ENCODE measurements at regions not wholly inside any gene's neighbourhood (a gene's known extent, or its start where the extent isn't known, plus 50 kb on each side); places are given as distances from the start of the nearest gene placed in this dataset.
A peak's percentile ranks its signal among the peaks of the same experiment; 100 is the strongest.

DNA sequence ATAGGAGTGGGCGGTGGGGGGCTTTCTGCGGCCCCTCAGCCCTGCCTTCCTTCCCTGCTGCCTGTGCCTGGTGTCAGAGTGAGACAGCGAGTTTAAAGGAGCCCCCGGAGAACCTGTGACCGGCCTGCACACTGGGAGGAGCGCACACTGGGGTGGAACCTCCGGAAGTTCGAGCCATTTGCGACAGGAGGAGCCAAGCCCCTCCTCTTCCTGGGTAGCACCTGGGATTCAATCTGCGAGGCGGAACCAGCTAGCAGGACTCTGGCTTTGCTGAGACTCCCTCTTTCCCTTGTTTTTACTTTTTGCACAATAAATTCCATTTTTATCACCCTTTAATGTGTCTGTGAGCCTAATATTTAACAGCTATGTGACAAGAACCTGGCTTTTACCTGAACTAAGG lies 540.6 kb downstream of the NPHP4 start:
- in situ Hi-C loops (cut with HindIII; ENCODE audit: low pct_unique_long_range_greater_than_20kb, low sequenced_read_pairs), result no loop called here
- DNase-seq (ENCODE audit: low read depth, low spot score), result no peak

GRCh38 chr1:5448486-5448885 lies 543.7 kb downstream of the NPHP4 start:
- no peak for DNase-seq (ENCODE audit: low read depth, low spot score)
- in situ Hi-C loops (cut with HindIII; ENCODE audit: low pct_unique_long_range_greater_than_20kb, low sequenced_read_pairs), result no loop called here

DNA sequence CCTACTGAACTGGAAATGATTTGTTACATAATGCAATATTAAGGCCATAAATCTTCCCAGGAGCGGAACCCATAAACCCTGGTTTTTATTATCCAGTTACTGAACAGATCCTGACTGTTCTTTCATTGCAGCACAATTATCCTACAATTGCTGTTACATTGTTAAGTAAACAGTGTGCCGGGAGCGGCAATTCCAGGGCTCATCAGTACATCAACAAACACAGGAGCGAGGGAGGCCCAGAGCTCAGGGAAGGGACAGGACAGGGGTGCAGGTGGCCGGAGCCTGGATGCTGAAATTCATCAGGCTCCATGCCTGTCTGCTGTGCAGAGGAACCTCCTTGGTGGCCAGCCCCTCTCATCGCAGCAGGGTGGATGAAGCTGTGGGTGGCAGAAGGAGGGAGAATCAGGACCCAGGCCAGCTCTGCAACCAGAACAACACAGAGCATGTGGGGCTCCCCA lies 544.7 kb downstream of the NPHP4 start:
- in situ Hi-C loops (cut with HindIII; ENCODE audit: low pct_unique_long_range_greater_than_20kb, low sequenced_read_pairs), result no loop called here
- DNase-seq (ENCODE audit: low read depth, low spot score), result no peak

GRCh38 chr1:5444396-5444795 lies 547.8 kb downstream of the NPHP4 start:
- in situ Hi-C loops (cut with HindIII; ENCODE audit: low pct_unique_long_range_greater_than_20kb, low sequenced_read_pairs), result no loop called here
- no peak for DNase-seq (ENCODE audit: low read depth, low spot score)

- no peak for DNase-seq (ENCODE audit: low read depth, low spot score)
- in situ Hi-C loops (cut with HindIII; ENCODE audit: low pct_unique_long_range_greater_than_20kb, low sequenced_read_pairs), result no loop called here
Observed at GRCh38 chr1:5436808-5437207, 555.4 kb downstream of the NPHP4 start.

DNA sequence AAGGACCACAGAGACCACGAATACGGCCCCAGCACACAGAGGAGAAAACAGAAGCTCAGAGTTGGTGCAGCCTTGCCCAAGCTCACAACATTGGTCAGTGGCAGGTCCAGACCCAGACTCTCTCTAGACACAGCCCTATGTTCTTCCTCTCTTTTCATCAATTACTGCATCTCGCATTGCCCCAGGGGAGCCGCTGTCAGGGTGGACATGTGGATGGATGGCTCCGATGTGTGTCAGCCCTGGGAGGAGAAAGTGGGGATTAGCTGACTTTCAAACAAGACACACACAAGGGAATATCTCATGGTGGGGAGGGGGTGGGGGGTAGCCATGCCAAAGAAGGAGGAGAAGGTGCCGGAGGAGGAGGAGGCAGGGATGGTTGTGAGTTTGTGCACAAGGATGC lies 556.8 kb downstream of the NPHP4 start:
- in situ Hi-C loops (cut with HindIII; ENCODE audit: low pct_unique_long_range_greater_than_20kb, low sequenced_read_pairs), result no loop called here
- DNase-seq (ENCODE audit: low read depth, low spot score), result no peak

GRCh38 chr1:5432436-5432835 lies 559.8 kb downstream of the NPHP4 start:
- in situ Hi-C loops (cut with HindIII; ENCODE audit: low pct_unique_long_range_greater_than_20kb, low sequenced_read_pairs), result no loop called here
- DNase-seq (ENCODE audit: low read depth, low spot score), result no peak

GRCh38 chr1:5430911-5431697 lies 561.1 kb downstream of the NPHP4 start:
- no peak for DNase-seq (ENCODE audit: low read depth, low spot score)
- in situ Hi-C loops (cut with HindIII; ENCODE audit: low pct_unique_long_range_greater_than_20kb, low sequenced_read_pairs), result no loop called here

GRCh38 chr1:5430136-5430535 lies 562.1 kb downstream of the NPHP4 start:
- DNase-seq (ENCODE audit: low read depth, low spot score), result no peak
- in situ Hi-C loops (cut with HindIII; ENCODE audit: low pct_unique_long_range_greater_than_20kb, low sequenced_read_pairs), result no loop called here

- no peak for DNase-seq (ENCODE audit: low read depth, low spot score)
- in situ Hi-C loops (cut with HindIII; ENCODE audit: low pct_unique_long_range_greater_than_20kb, low sequenced_read_pairs), result no loop called here
Observed at GRCh38 chr1:5428351-5428750, 563.9 kb downstream of the NPHP4 start.

DNA sequence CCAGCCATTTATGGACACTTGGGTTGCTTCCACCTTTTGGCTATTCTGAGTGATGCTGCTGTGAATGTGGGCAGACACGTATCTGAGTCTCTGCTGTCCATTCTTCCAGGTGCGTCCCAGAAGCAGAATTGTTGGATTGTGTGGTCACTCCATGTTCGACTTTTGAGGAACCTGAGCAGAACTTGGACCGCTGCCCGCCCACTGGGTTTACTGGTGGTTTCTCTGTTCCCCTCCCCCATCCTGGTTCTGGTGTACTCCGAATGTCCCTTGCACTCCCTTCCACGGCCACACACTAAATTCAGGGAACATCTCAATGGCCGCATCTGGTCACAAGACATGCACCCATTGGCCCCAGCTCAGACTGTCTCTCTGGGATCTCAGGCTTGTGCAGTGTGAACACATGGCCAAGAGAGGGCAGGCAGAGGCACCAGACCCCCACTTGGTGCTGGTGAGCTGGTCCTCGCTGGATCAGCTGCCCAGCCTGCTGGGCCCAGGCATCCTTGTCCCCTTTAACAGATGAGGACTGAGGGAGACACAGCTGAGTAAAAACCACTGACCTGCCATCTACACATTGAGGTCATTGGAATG lies 565.1 kb downstream of the NPHP4 start:
- in situ Hi-C loops (cut with HindIII; ENCODE audit: low pct_unique_long_range_greater_than_20kb, low sequenced_read_pairs), result no loop called here
- peak; percentile 15 for DNase-seq (ENCODE audit: low read depth, low spot score)

- no peak for DNase-seq (ENCODE audit: low read depth, low spot score)
- in situ Hi-C loops (cut with HindIII; ENCODE audit: low pct_unique_long_range_greater_than_20kb, low sequenced_read_pairs), result no loop called here
Observed at GRCh38 chr1:5424802-5425703, 567.2 kb downstream of the NPHP4 start.

DNA sequence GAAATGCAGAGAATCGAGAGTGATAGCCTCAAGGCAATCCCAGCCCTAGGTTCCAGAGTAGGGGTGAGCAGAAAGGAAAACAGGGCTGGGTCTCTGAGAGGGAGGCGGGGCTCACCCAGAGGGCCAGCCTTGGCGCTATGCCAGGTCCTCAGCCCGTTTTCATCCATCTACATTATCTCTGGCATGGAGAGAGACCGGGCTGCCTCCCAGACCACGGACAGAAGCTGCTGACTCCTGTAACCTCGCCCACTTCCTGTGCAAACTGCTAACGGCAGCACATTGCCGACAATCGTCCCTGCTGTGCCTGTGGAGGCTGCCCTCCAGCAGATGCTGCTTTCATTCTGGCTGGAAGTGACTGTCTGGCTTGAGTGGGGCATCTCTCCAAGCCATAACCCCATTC lies 569.1 kb downstream of the NPHP4 start:
- in situ Hi-C loops (cut with HindIII; ENCODE audit: low pct_unique_long_range_greater_than_20kb, low sequenced_read_pairs), result no loop called here
- DNase-seq (ENCODE audit: low read depth, low spot score), result no peak

DNA sequence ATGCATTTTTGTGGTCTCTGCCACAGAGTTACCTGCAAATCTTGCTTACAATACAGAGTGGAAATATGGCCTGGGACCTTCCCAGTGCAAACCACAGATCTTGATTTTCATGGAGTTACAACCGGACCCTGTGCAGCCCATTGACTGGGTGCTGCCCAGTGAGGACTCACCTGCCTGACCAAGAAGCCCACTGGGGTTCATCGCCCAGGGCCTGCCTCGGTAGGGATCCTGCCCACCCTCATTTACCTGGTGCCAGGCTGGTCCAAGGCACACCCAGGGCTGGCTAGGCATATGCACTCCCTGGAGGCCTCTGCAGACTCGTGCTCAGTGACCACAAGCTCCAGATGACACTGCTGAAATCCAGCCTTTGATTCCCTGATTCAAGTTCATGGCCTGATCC lies 572.7 kb downstream of the NPHP4 start:
- no peak for DNase-seq (ENCODE audit: low read depth, low spot score)
- in situ Hi-C loops (cut with HindIII; ENCODE audit: low pct_unique_long_range_greater_than_20kb, low sequenced_read_pairs), result no loop called here

GRCh38 chr1:5416518-5416917 lies 575.7 kb downstream of the NPHP4 start:
- in situ Hi-C loops (cut with HindIII; ENCODE audit: low pct_unique_long_range_greater_than_20kb, low sequenced_read_pairs), result no loop called here
- no peak for DNase-seq (ENCODE audit: low read depth, low spot score)

DNA sequence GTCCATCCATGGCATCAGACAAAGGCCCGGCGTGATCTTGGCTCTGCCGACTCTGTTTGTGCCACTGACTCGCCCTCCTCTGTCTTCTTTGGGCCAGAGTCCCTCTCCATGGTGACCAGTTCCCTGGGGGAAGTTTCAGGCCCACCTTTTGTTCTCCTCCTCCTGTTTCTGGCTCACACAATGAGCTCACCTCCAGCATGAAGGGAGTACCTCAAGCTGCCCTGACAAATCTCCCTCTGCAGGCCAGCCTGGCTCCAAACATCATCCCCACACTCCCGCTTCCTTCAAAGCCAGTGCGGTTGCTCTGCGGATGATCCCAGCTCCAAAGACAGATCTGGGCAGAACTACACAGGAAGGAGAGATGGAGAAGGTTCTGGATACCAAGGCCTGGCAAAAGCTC lies 576.6 kb downstream of the NPHP4 start:
- no peak for DNase-seq (ENCODE audit: low read depth, low spot score)
- in situ Hi-C loops (cut with HindIII; ENCODE audit: low pct_unique_long_range_greater_than_20kb, low sequenced_read_pairs), result no loop called here

GRCh38 chr1:5410652-5411051 lies 581.6 kb downstream of the NPHP4 start:
- no peak for DNase-seq (ENCODE audit: low read depth, low spot score)
- in situ Hi-C loops (cut with HindIII; ENCODE audit: low pct_unique_long_range_greater_than_20kb, low sequenced_read_pairs), result no loop called here

- in situ Hi-C loops (cut with HindIII; ENCODE audit: low pct_unique_long_range_greater_than_20kb, low sequenced_read_pairs), result no loop called here
- no peak for DNase-seq (ENCODE audit: low read depth, low spot score)
Observed at GRCh38 chr1:5408401-5408800, 583.8 kb downstream of the NPHP4 start.
